ENCODE measurements at regions not wholly inside any gene's neighbourhood (a gene's known extent, or its start where the extent isn't known, plus 50 kb on each side); places are given as distances from the start of the nearest gene placed in this dataset.

DNA sequence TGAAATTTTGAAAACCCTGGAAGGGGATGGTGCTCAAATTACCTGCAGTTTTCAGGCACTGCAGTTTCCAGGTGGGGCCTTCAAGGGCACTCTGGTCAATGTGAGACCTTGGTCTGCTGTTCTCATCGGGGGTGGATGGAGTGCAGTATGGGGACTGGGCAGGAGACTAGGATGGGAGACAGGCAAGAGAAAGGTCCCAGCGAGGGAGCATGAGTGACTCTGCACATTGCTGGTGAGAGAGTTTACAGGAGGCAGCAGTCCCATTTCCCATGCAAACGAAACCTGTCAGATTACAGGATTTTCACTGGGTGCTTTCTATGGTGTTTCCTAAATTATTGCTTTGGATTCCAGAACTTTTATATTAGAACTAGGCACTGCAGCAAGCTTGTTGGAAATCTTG is 73.5 kb upstream of the DTNBP1 start:
- TF ChIP-seq, protein P1, sequence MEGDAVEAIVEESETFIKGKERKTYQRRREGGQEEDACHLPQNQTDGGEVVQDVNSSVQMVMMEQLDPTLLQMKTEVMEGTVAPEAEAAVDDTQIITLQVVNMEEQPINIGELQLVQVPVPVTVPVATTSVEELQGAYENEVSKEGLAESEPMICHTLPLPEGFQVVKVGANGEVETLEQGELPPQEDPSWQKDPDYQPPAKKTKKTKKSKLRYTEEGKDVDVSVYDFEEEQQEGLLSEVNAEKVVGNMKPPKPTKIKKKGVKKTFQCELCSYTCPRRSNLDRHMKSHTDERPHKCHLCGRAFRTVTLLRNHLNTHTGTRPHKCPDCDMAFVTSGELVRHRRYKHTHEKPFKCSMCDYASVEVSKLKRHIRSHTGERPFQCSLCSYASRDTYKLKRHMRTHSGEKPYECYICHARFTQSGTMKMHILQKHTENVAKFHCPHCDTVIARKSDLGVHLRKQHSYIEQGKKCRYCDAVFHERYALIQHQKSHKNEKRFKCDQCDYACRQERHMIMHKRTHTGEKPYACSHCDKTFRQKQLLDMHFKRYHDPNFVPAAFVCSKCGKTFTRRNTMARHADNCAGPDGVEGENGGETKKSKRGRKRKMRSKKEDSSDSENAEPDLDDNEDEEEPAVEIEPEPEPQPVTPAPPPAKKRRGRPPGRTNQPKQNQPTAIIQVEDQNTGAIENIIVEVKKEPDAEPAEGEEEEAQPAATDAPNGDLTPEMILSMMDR (IDR thresholded peaks at IDR 0.05; ENCODE audit: borderline replicate concordance, insufficient read depth, low read depth, low read length): no peak
- no peak overlapping the region for H3K4me3 ChIP-seq (ENCODE audit: low read depth, low read length)

DNA sequence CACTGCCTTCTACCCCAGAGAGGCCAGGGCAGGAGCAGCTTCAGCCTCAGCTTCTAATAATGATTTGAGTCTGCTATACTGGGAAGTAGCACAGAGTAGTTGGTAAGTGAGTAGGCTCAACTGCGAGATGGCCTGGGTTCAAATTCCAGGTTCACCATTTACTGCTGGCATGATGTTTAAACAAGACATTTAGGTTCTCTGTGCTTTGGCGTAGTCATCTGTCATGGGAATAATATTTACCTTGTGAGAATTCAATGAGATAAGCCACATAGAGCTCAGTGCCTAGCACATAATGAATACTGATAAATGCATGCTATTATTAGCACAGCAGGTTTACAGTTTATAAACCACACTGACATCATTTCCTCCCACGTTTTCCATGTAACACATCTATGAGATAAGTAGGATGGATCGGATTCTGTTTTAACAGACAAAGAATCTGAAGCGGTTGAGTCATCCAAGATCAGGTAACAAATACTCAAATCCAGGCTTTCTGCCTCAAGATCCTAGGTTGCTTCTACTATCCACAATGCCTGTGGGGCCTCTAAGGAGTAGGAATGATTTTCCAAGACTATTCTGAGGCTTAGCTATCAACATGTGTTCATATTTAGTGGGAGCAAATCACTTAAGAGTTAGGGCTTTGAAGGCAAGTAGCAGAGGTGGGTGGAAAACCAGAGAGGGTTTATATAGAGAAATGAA is 72.9 kb upstream of the DTNBP1 start:
- TF ChIP-seq, protein P1 (IDR thresholded peaks at IDR 0.05; ENCODE audit: borderline replicate concordance, insufficient read depth, low read depth, low read length): no peak
- H3K4me3 ChIP-seq (ENCODE audit: low read depth, low read length): no peak overlapping the region

- TF ChIP-seq, protein P1 (IDR thresholded peaks at IDR 0.05; ENCODE audit: borderline replicate concordance, insufficient read depth, low read depth, low read length): no peak
- H3K4me3 ChIP-seq (ENCODE audit: low read depth, low read length): no peak overlapping the region
Observed at GRCh38 chr6:15734118-15734897, 71.5 kb upstream of the DTNBP1 start.

- TF ChIP-seq, protein P1 (IDR thresholded peaks at IDR 0.05; ENCODE audit: borderline replicate concordance, insufficient read depth, low read depth, low read length): no peak
- no peak overlapping the region for H3K4me3 ChIP-seq (ENCODE audit: low read depth, low read length)
Observed at GRCh38 chr6:15730922-15731321, 68.1 kb upstream of the DTNBP1 start.

DNA sequence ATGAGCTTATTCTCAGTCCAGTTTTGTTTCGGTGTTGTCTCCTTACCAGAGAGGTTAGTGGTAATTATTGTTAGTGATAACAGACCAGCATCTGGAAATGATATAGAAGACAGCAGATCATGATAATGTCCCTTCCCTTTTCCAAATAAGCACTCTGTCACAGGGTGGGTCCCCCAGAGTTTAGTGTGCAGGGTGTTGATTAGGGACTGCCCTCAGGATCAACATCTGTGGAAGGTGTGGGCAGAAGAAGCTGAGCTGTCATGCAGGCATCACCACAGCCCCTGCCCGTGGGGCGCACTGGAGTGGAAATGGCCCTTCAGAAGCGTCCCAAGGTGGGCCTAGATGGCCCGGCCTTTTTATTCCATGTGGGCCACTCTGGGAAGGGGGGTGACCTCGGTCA is 67.6 kb upstream of the DTNBP1 start:
- H3K4me3 ChIP-seq (ENCODE audit: low read depth, low read length): no peak overlapping the region
- TF ChIP-seq, protein P1 (IDR thresholded peaks at IDR 0.05; ENCODE audit: borderline replicate concordance, insufficient read depth, low read depth, low read length): no peak

DNA sequence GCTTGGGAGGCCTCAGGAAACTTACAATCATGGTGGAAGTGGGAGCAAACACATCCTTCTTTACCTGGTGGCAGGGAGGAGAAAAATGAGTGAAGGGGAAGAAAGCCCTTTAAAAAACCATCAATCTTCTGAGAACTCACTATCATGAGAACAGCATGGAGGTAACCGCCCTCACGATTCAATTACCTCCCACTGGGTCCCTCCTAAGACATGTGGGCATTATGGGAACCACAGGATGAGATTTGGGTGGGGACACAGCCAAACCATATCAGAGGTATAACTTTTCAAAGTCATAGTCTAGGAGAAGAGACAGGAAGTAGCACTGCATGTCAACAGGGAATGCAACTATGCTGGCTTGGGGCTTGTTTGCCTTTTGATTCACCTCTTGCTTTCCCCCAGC is 59.9 kb upstream of the DTNBP1 start:
- no peak overlapping the region for H3K4me3 ChIP-seq (ENCODE audit: low read depth, low read length)
- TF ChIP-seq, protein P1 (IDR thresholded peaks at IDR 0.05; ENCODE audit: borderline replicate concordance, insufficient read depth, low read depth, low read length): no peak

DNA sequence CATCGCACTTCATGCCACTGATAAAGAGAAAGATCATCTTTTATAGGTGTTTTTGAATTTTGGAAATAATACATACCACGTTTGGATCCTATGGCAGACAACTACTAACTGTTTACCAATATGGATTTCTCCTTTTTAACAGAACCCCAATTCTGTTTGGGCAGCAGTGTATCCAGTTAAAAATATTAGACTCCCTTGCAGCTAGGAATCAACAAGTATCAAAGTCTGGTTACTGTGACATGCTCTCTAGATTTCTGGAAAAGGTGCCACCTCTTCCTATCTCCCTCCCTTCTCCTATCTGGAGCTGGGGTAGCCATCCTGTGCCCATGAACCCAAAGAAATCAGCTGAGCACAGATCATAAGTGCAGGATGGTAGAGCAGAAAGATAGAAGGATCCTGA is 54.1 kb upstream of the DTNBP1 start:
- TF ChIP-seq, protein P1 (IDR thresholded peaks at IDR 0.05; ENCODE audit: borderline replicate concordance, insufficient read depth, low read depth, low read length): no peak
- H3K4me3 ChIP-seq (ENCODE audit: low read depth, low read length): no peak overlapping the region

All from GM12875 (cell line).